ENCODE measurements at regions not wholly inside any gene's neighbourhood (a gene's known extent, or its start where the extent isn't known, plus 50 kb on each side); places are given as distances from the start of the nearest gene placed in this dataset.

GRCh38 chr1:112054510-112054909 is 65.0 kb upstream of the KCND3 start:
- TF ChIP-seq EZH2 (IDR thresholded peaks at IDR 0.05; ENCODE audit: low read depth): no peak
- TF ChIP-seq, protein P1, sequence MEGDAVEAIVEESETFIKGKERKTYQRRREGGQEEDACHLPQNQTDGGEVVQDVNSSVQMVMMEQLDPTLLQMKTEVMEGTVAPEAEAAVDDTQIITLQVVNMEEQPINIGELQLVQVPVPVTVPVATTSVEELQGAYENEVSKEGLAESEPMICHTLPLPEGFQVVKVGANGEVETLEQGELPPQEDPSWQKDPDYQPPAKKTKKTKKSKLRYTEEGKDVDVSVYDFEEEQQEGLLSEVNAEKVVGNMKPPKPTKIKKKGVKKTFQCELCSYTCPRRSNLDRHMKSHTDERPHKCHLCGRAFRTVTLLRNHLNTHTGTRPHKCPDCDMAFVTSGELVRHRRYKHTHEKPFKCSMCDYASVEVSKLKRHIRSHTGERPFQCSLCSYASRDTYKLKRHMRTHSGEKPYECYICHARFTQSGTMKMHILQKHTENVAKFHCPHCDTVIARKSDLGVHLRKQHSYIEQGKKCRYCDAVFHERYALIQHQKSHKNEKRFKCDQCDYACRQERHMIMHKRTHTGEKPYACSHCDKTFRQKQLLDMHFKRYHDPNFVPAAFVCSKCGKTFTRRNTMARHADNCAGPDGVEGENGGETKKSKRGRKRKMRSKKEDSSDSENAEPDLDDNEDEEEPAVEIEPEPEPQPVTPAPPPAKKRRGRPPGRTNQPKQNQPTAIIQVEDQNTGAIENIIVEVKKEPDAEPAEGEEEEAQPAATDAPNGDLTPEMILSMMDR (conservative IDR thresholded peaks at IDR 0.05): no peak
